ENCODE measurements at regions not wholly inside any gene's neighbourhood (a gene's known extent, or its start where the extent isn't known, plus 50 kb on each side); places are given as distances from the start of the nearest gene placed in this dataset.

- no peak for DNase-seq (ENCODE audit: low read depth)
Observed at GRCh38 chr4:32506067-32506466, 1785.9 kb downstream of the PCDH7 start.

- DNase-seq (ENCODE audit: low read depth): no peak
Observed at GRCh38 chr4:32519060-32519459, 1798.9 kb downstream of the PCDH7 start.

GRCh38 chr4:32525420-32525819 is 1805.3 kb downstream of the PCDH7 start:
- DNase-seq (ENCODE audit: low read depth): no peak

GRCh38 chr4:32544846-32545245 is 1824.7 kb downstream of the PCDH7 start:
- no peak for DNase-seq (ENCODE audit: low read depth)

GRCh38 chr4:32551943-32552342 is 1831.8 kb downstream of the PCDH7 start:
- no peak for DNase-seq (ENCODE audit: low read depth)

- peak; percentile 24 for DNase-seq (ENCODE audit: low read depth)
Observed at GRCh38 chr4:32560306-32560705, 1840.1 kb downstream of the PCDH7 start.

- DNase-seq (ENCODE audit: low read depth): no peak
Observed at GRCh38 chr4:32562010-32562409, 1841.8 kb downstream of the PCDH7 start.

- no peak for DNase-seq (ENCODE audit: low read depth)
Observed at GRCh38 chr4:32564626-32565025, 1844.5 kb downstream of the PCDH7 start.

- DNase-seq (ENCODE audit: low read depth): no peak
Observed at GRCh38 chr4:32569861-32570260, 1849.7 kb downstream of the PCDH7 start.

- DNase-seq (ENCODE audit: low read depth): no peak
Observed at GRCh38 chr4:32572366-32572765, 1852.2 kb downstream of the PCDH7 start.

GRCh38 chr4:32574803-32575202 is 1854.6 kb downstream of the PCDH7 start:
- DNase-seq (ENCODE audit: low read depth): no peak

GRCh38 chr4:32589097-32589496 is 1868.9 kb downstream of the PCDH7 start:
- DNase-seq (ENCODE audit: low read depth): no peak

- DNase-seq (ENCODE audit: low read depth): no peak
Observed at GRCh38 chr4:32589853-32590252, 1869.7 kb downstream of the PCDH7 start.

- DNase-seq (ENCODE audit: low read depth): no peak
Observed at GRCh38 chr4:32597354-32597753, 1877.2 kb downstream of the PCDH7 start.

GRCh38 chr4:32601848-32602247 is 1881.7 kb downstream of the PCDH7 start:
- DNase-seq (ENCODE audit: low read depth): no peak

GRCh38 chr4:32607978-32608377 is 1887.8 kb downstream of the PCDH7 start:
- no peak for DNase-seq (ENCODE audit: low read depth)

- DNase-seq (ENCODE audit: low read depth): peak; percentile 3
Observed at GRCh38 chr4:32624943-32625603, 1904.9 kb downstream of the PCDH7 start.

GRCh38 chr4:32625687-32626337 is 1905.6 kb downstream of the PCDH7 start:
- no peak for DNase-seq (ENCODE audit: low read depth)

- DNase-seq (ENCODE audit: low read depth): no peak
Observed at GRCh38 chr4:32631831-32632230, 1911.7 kb downstream of the PCDH7 start.

- DNase-seq (ENCODE audit: low read depth): no peak
Observed at GRCh38 chr4:32633421-32633820, 1913.3 kb downstream of the PCDH7 start.

GRCh38 chr4:32645653-32646052 is 1925.5 kb downstream of the PCDH7 start:
- DNase-seq (ENCODE audit: low read depth): no peak

- DNase-seq (ENCODE audit: low read depth): peak; percentile 1
Observed at GRCh38 chr4:32658019-32658418, 1937.8 kb downstream of the PCDH7 start.

- no peak for DNase-seq (ENCODE audit: low read depth)
Observed at GRCh38 chr4:32661229-32661628, 1941.1 kb downstream of the PCDH7 start.
